IMR-90 (cell line): ENCODE measurements at regions not wholly inside any gene's neighbourhood (a gene's known extent, or its start where the extent isn't known, plus 50 kb on each side); places are given as distances from the start of the nearest gene placed in this dataset.

Experiments used
- ATAC-seq: fragments of 200-7000 bp; cut with Tn5 transposase; 2 replicates; pipeline ENCODE4 v1.9.1; 2020; ENCODE audit warnings: low read depth, mild to moderate bottlenecking, moderate library complexity
- BruUV-seq: library from RNA; stranded (reverse); fragments of 400-500 nt; replicated peaks from 2 replicates; lab custom pipeline; 2021; lab: Mats Ljungman, UMichigan
- CTCF ChIA-PET: fragments of 300-600 bp; formaldehyde crosslinking; extraction: SDS; loops from one replicate; lab custom pipeline; 2021; ENCODE audit warnings: antibody characterized with exemption; lab: Yijun Ruan, JAX
- POLR2A ChIA-PET: fragments of 300-600 bp; sonication (Branson Sonifier 250); formaldehyde crosslinking; loops from one replicate; lab custom pipeline; 2022; ENCODE audit warnings: antibody characterized with exemption; ENCODE audit not compliant: unreplicated experiment; lab: Charles Lee
- DNase-seq: peaks from one replicate; pipeline ENCODE4 v3.0.0; 2013
- H2AFZ ChIP-seq: replicated peaks from 2 replicates; pipeline ENCODE3; 2013; ENCODE audit warnings: low read length, mild to moderate bottlenecking; ENCODE audit not compliant: poor library complexity
- H2AK5ac ChIP-seq: 2 replicates; pipeline ENCODE4 v1.6.1; 2013; ENCODE audit warnings: low read depth, low read length, inconsistent platforms
- H2AK9ac ChIP-seq: replicated peaks from 2 replicates; pipeline ENCODE3; 2013; ENCODE audit warnings: mild to moderate bottlenecking, low read depth, low read length, moderate library complexity; ENCODE audit not compliant: poor library complexity
- H2BK120ac ChIP-seq: 2 replicates; pipeline ENCODE4 v1.6.1; 2013; ENCODE audit warnings: low read depth, low read length, inconsistent platforms
- H2BK15ac ChIP-seq: 3 replicates; pipeline ENCODE4 v1.6.1; 2013; ENCODE audit warnings: low read depth, low read length, inconsistent platforms
- H2BK20ac ChIP-seq: 2 replicates; pipeline ENCODE4 v1.6.1; 2013; ENCODE audit warnings: low read depth, mild to moderate bottlenecking, inconsistent platforms, low read length, moderate library complexity
- H2BK5ac ChIP-seq: 2 replicates; pipeline ENCODE4 v1.6.1; 2013; ENCODE audit warnings: mild to moderate bottlenecking, low read depth, low read length, inconsistent platforms; ENCODE audit not compliant: poor library complexity, severe bottlenecking
- H3K14ac ChIP-seq: replicated peaks from 2 replicates; pipeline ENCODE4 v1.6.1; 2013; ENCODE audit warnings: low read depth, low read length, inconsistent platforms
- H3K18ac ChIP-seq: 2 replicates; pipeline ENCODE4 v1.6.1; 2013; ENCODE audit warnings: low read depth, low read length, control low read depth
- H3K23ac ChIP-seq: 2 replicates; pipeline ENCODE4 v1.6.1; 2013; ENCODE audit warnings: low read depth, low read length, inconsistent platforms
- H3K27ac ChIP-seq: 2 replicates; pipeline ENCODE4 v1.5.1; 2013; ENCODE audit warnings: mild to moderate bottlenecking, control low read depth, low read length; ENCODE audit not compliant: insufficient read depth
- H3K27me3 ChIP-seq: 2 replicates; pipeline ENCODE4 v1.6.1; 2013; ENCODE audit warnings: low read length; ENCODE audit not compliant: control insufficient read depth, insufficient read depth
- H3K36me3 ChIP-seq: 2 replicates; pipeline ENCODE4 v1.6.1; 2013; ENCODE audit warnings: low read length, mixed read lengths; ENCODE audit not compliant: control insufficient read depth, insufficient read depth
- H3K4ac ChIP-seq: 2 replicates; pipeline ENCODE4 v1.6.1; 2013; ENCODE audit warnings: low read depth, low read length, inconsistent platforms
- H3K4me1 ChIP-seq: 2 replicates; pipeline ENCODE4 v1.6.1; 2013; ENCODE audit warnings: low read length, mixed read lengths; ENCODE audit not compliant: control insufficient read depth, insufficient read depth
- H3K4me2 ChIP-seq: 2 replicates; pipeline ENCODE4 v1.6.1; 2013; ENCODE audit warnings: low read depth, mild to moderate bottlenecking, control low read depth, low read length, moderate library complexity
- H3K4me3 ChIP-seq: 2 replicates; pipeline ENCODE4 v1.5.1; 2013; ENCODE audit warnings: low read depth, mild to moderate bottlenecking, control low read depth, low read length, moderate library complexity; ENCODE audit not compliant: insufficient read depth
- H3K56ac ChIP-seq: 2 replicates; pipeline ENCODE4 v1.6.1; 2013; ENCODE audit warnings: low read length, inconsistent platforms; ENCODE audit not compliant: insufficient read depth; ENCODE audit errors: extremely low read depth
- H3K79me1 ChIP-seq, 2 experiments: 2 replicates each; pipeline ENCODE4 v1.6.1; 2013; ENCODE audit warnings: low read length in 2 of 2, inconsistent platforms in 1 of 2, low read depth in 1 of 2
- H3K9ac ChIP-seq: 2 replicates; pipeline ENCODE4 v1.6.1; 2013; ENCODE audit warnings: low read depth, low read length, control low read depth
- H3K9me1 ChIP-seq: 2 replicates; pipeline ENCODE4 v1.6.1; 2013; ENCODE audit warnings: low read length, inconsistent platforms; ENCODE audit not compliant: insufficient read depth
- H3K9me3 ChIP-seq: 2 replicates; pipeline ENCODE4 v1.6.1; 2013; ENCODE audit warnings: low read length; ENCODE audit not compliant: control insufficient read depth, insufficient read depth
- H4K20me1 ChIP-seq: 2 replicates; pipeline ENCODE4 v1.6.1; 2013; ENCODE audit warnings: low read length, inconsistent platforms; ENCODE audit not compliant: insufficient read depth
- H4K5ac ChIP-seq: 2 replicates; pipeline ENCODE4 v1.6.1; 2013; ENCODE audit warnings: mild to moderate bottlenecking, low read depth, low read length, control low read depth
- H4K8ac ChIP-seq, 2 experiments: 2 replicates each; pipeline ENCODE4 v1.6.1; 2013; ENCODE audit warnings: low read depth in 2 of 2, low read length in 2 of 2, control low read depth in 1 of 2, inconsistent platforms in 1 of 2
- H4K91ac ChIP-seq: 2 replicates; pipeline ENCODE4 v1.6.1; 2013; ENCODE audit warnings: low read depth, low read length, inconsistent platforms; ENCODE audit not compliant: insufficient read depth
- CEBPB ChIP-seq: IDR thresholded peaks from 2 replicates; pipeline ENCODE4 v1.6.1; 2012; ENCODE audit warnings: low read depth, low read length, improper control_type of control experiment
- CHD1 ChIP-seq: IDR thresholded peaks from 2 replicates; pipeline ENCODE4 v1.6.1; 2012; ENCODE audit warnings: low read depth, low read length, improper control_type of control experiment
- MAFK ChIP-seq: IDR thresholded peaks from 2 replicates; pipeline ENCODE4 v1.6.1; 2012; ENCODE audit warnings: low read depth, low read length, improper control_type of control experiment
- MAZ ChIP-seq: IDR thresholded peaks from 2 replicates; pipeline ENCODE4 v1.6.1; 2012; ENCODE audit warnings: low read depth, mild to moderate bottlenecking, low read length, improper control_type of control experiment, moderate library complexity, borderline replicate concordance
- NFE2L2 ChIP-seq: fragments of 150-350 bp; IDR thresholded peaks from 2 replicates; pipeline ENCODE4 v1.6.1; 2016; ENCODE audit warnings: low read depth, mild to moderate bottlenecking, low read length
- POLR2A ChIP-seq: IDR thresholded peaks from 2 replicates; pipeline ENCODE4 v1.6.1; 2012; ENCODE audit warnings: mild to moderate bottlenecking, low read depth, low read length
- RFX5 ChIP-seq: IDR thresholded peaks from 2 replicates; pipeline ENCODE4 v1.8.0; 2012; ENCODE audit warnings: low read depth, mild to moderate bottlenecking, low read length, moderate library complexity
- WGBS, 2 experiments: methylation state at CpG; one replicate each; pipeline versions ENCODE4 v1.1.5 to v1.1.7; 2013; ENCODE audit warnings: missing lambda C conversion rate in 2 of 2; ENCODE audit not compliant: insufficient read length in 1 of 2; ENCODE audit errors: extremely low coverage in 2 of 2; 5-methylcytosine and 5-hydroxymethylcytosine counted together
- dilution Hi-C: fragments of 300-500 bp; cut with HindIII; formaldehyde crosslinking; loops from one replicate; pipeline ENCODE4 v1.14.3; 2018; ENCODE audit warnings: low sequenced_read_pairs; ENCODE audit not compliant: unreplicated experiment
- in situ Hi-C: fragments of 300-500 bp; cut with MboI; formaldehyde crosslinking; loops from 3 replicates; pipeline ENCODE4 v1.14.3; 2019; ENCODE audit warnings: low sequenced_read_pairs, inconsistent platforms, mixed read lengths
- intact Hi-C: fragments of 100-400 bp; cut with micrococcal nuclease; formaldehyde crosslinking; loops from 2 replicates; pipeline ENCODE4 v1.10.0; 2022
- TF ChIP-seq, protein P1 (sequence below): fragments of 150-350 bp; IDR thresholded peaks from 2 replicates; pipeline ENCODE4 v1.6.1; 2016; ENCODE audit warnings: low read depth, mild to moderate bottlenecking, low read length, moderate library complexity, borderline replicate concordance
- TF ChIP-seq, protein P2 (sequence below): fragments of 150-350 bp; IDR thresholded peaks from 2 replicates; pipeline ENCODE4 v1.6.1; 2017; ENCODE audit warnings: mild to moderate bottlenecking, antibody characterized with exemption, low read length, low read depth

DNA sequence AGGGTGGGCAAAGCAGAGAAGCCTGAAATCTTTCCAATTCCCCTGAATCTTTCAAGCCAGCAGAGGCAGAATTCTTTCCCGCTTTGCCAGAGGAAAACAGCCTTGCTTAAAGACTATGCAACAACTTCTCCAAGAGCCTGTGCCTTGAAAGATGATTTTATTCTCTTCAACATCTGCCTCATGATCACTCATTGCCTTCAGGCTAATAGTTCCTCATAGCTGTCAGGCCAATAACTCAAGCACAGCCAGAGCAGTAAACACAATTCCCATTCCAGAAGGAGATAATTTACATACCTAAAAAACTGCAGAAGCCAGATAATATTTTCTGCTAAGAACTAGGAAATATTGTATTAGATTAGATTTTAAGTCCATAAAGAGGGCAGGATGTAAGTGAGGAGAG is 92.3 kb upstream of the PUM3 start:
- no peak overlapping the region for H2AFZ ChIP-seq
- intact Hi-C loops: no loop called here

More for the DNA sequence above, 92.3 kb upstream of the PUM3 start:
- H4K8ac ChIP-seq: no peak overlapping the region
- no peaks in the 10 kb centered on the region for H3K9me3 ChIP-seq
- no peak overlapping the region for H2AK9ac ChIP-seq
- H3K27me3 ChIP-seq: no peaks in the 10 kb centered on the region
- H3K23ac ChIP-seq: no peak overlapping the region
- ChIA-PET CTCF (no interaction called here), POLR2A (no interaction called here)
- no peak overlapping the region for H3K56ac ChIP-seq
- no peak overlapping the region for H3K4me2 ChIP-seq
- H2BK15ac ChIP-seq: no peak overlapping the region
- WGBS, 2 experiments: no CpG with 5 or more reads among the region's 1 CpG
- H3K4me1 ChIP-seq: no peaks in the 10 kb centered on the region
- H4K20me1 ChIP-seq: no peaks in the 10 kb centered on the region
- no peak overlapping the region for H3K14ac ChIP-seq
- H4K91ac ChIP-seq: no peak overlapping the region
- H3K4ac ChIP-seq: no peak overlapping the region
- ATAC-seq: no peak
- H2BK120ac ChIP-seq: no peak overlapping the region
- H4K5ac ChIP-seq: no peak overlapping the region
- H3K9ac ChIP-seq: no peak overlapping the region
- H3K27ac ChIP-seq: no peak overlapping the region
- dilution Hi-C loops: no loop called here
- H3K4me3 ChIP-seq: no peak overlapping the region
- H2BK20ac ChIP-seq: no peak overlapping the region
- H2BK5ac ChIP-seq: no peak overlapping the region
- H3K18ac ChIP-seq: no peak overlapping the region
- no TSS peak for BruUV-seq
- DNase-seq: no peak
- no peak for TF ChIP-seq POLR2A
- no peak for TF ChIP-seq MAFK
- TF ChIP-seq, protein P1, sequence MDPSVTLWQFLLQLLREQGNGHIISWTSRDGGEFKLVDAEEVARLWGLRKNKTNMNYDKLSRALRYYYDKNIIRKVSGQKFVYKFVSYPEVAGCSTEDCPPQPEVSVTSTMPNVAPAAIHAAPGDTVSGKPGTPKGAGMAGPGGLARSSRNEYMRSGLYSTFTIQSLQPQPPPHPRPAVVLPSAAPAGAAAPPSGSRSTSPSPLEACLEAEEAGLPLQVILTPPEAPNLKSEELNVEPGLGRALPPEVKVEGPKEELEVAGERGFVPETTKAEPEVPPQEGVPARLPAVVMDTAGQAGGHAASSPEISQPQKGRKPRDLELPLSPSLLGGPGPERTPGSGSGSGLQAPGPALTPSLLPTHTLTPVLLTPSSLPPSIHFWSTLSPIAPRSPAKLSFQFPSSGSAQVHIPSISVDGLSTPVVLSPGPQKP: no peak
- TF ChIP-seq CHD1: no peak
- no peak for TF ChIP-seq MAZ
- TF ChIP-seq RFX5: no peak
- TF ChIP-seq, protein P2, sequence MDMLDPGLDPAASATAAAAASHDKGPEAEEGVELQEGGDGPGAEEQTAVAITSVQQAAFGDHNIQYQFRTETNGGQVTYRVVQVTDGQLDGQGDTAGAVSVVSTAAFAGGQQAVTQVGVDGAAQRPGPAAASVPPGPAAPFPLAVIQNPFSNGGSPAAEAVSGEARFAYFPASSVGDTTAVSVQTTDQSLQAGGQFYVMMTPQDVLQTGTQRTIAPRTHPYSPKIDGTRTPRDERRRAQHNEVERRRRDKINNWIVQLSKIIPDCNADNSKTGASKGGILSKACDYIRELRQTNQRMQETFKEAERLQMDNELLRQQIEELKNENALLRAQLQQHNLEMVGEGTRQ: no peak
- no peak for TF ChIP-seq NFE2L2
- TF ChIP-seq CEBPB: no peak
- H2AK5ac ChIP-seq: no peak overlapping the region
- H3K36me3 ChIP-seq: no peaks in the 10 kb centered on the region
- in situ Hi-C loops: no loop called here
- H3K9me1 ChIP-seq: no peaks in the 10 kb centered on the region
- H3K79me1 ChIP-seq: no peaks in the 10 kb centered on the region
